ENCODE measurements at regions not wholly inside any gene's neighbourhood (a gene's known extent, or its start where the extent isn't known, plus 50 kb on each side); places are given as distances from the start of the nearest gene placed in this dataset.

- DNase-seq = no peak
- no peak for TF ChIP-seq CTCF (conservative IDR thresholded peaks at IDR 0.05)
- H3K56ac ChIP-seq (ENCODE audit: insufficient read length, low read depth, low read length) = no peak overlapping the region
- H2BK12ac ChIP-seq (ENCODE audit: insufficient read length, low read depth, low read length) = no peak overlapping the region
- H3K27ac ChIP-seq (ENCODE audit: insufficient read length, low read depth, low read length) = no peak overlapping the region
- H3K9me3 ChIP-seq (ENCODE audit: control insufficient read depth, low read depth, low read length) = no peaks in the 10 kb centered on the region
- no peaks in the 10 kb centered on the region for H3K27me3 ChIP-seq (ENCODE audit: insufficient read depth, low read length)
- no peak overlapping the region for H2BK15ac ChIP-seq (ENCODE audit: low read depth, low read length)
- WGBS (ENCODE audit: extremely low coverage, insufficient read length, low lambda C conversion rate) = 100% methylated on average over 5 of the region's 14 CpGs
- no peaks in the 10 kb centered on the region for H4K20me1 ChIP-seq (ENCODE audit: control insufficient read depth, insufficient read depth, insufficient read length)
- no peak overlapping the region for H3K23ac ChIP-seq (ENCODE audit: insufficient read length, low read depth, low read length)
- H3K27ac Mint-ChIP-seq = no peak overlapping the region
- H4K8ac ChIP-seq (replicated peaks; ENCODE audit: insufficient read length, low read depth, low read length) = peak overlapping the region; percentile 30
- H4K91ac ChIP-seq (ENCODE audit: insufficient read length, low read depth, low read length) = no peak overlapping the region
- H3K79me2 ChIP-seq (ENCODE audit: insufficient read depth, low read length) = no peaks in the 10 kb centered on the region
- H3K23me2 ChIP-seq (ENCODE audit: insufficient read length, low read depth, low read length, poor library complexity, severe bottlenecking) = no peaks in the 10 kb centered on the region
- no peaks in the 10 kb centered on the region for H3K79me1 ChIP-seq (ENCODE audit: insufficient read depth, low read depth, low read length, poor library complexity, severe bottlenecking)
- H3K4me1 Mint-ChIP-seq = no peaks in the 10 kb centered on the region
- no peak overlapping the region for H3T11ph ChIP-seq (ENCODE audit: low read length)
- H3K4me3 Mint-ChIP-seq = no peak overlapping the region
- no peaks in the 10 kb centered on the region for H3K4me1 ChIP-seq (ENCODE audit: insufficient read depth, low read length)
- no peak overlapping the region for H2BK5ac ChIP-seq (ENCODE audit: insufficient read length, low read length)
- H3K4ac ChIP-seq (ENCODE audit: low read depth, low read length) = no peak overlapping the region
- H2AFZ ChIP-seq (ENCODE audit: low read length) = no peak overlapping the region
- H4K5ac ChIP-seq (ENCODE audit: insufficient read length, low read depth, low read length) = peak overlapping the region; percentile 9
- no peak overlapping the region for H2BK20ac ChIP-seq (ENCODE audit: low read depth, low read length, poor library complexity, severe bottlenecking)
- H3K18ac ChIP-seq (ENCODE audit: insufficient read length, low read depth, low read length) = peak overlapping the region; percentile 3
- H2BK120ac ChIP-seq (ENCODE audit: low read depth, low read length, poor library complexity, severe bottlenecking) = no peak overlapping the region
- H3K4me2 ChIP-seq (ENCODE audit: insufficient read depth, insufficient read length, low read length) = no peak overlapping the region
- no peak overlapping the region for H3K14ac ChIP-seq (ENCODE audit: insufficient read depth, low read length)
- peaks cover 0 to 2% (median 0%) of the 10 kb centered on the region in 3 experiments; a peak in 1 of 7 replicates for H3K36me3 Mint-ChIP-seq (ENCODE audit: insufficient read depth in 1 of 3, low read depth in 3 of 3)
- no peak overlapping the region for H3K9ac ChIP-seq (ENCODE audit: extremely low read depth, insufficient read length, low read length)
- H2AK5ac ChIP-seq (ENCODE audit: insufficient read length, low read length) = no peak overlapping the region
- no peaks in the 10 kb centered on the region for H3K27me3 Mint-ChIP-seq (ENCODE audit: low read depth)
- peaks cover 2 to 3% of the 10 kb centered on the region in 2 experiments; a peak in 3 of 5 replicates for H3K9me3 Mint-ChIP-seq
Observed at GRCh38 chr9:89254058-89254772, 56.8 kb upstream of the CKS2 start.
